H1 (cell line): ENCODE measurements at regions not wholly inside any gene's neighbourhood (a gene's known extent, or its start where the extent isn't known, plus 50 kb on each side); places are given as distances from the start of the nearest gene placed in this dataset.

Experiments used
- BCL11A ChIP-seq, 2 experiments: IDR thresholded peaks; one replicate each; pipeline ENCODE4 v1.6.1; 2011; ENCODE audit warnings: low read depth in 2 of 2, low read length in 2 of 2, mild to moderate bottlenecking in 2 of 2
- CBX8 ChIP-seq: fragments of 300-800, 300-1000 bp; sonication (generic); IDR thresholded peaks from 2 replicates; pipeline ENCODE4 v1.7.1; 2016; ENCODE audit warnings: low read depth, low read length, borderline replicate concordance
- JUN ChIP-seq: IDR thresholded peaks from 2 replicates; pipeline ENCODE4 v1.6.1; 2011; ENCODE audit warnings: low read depth, mild to moderate bottlenecking, improper control_type of control experiment, low read length

DNA sequence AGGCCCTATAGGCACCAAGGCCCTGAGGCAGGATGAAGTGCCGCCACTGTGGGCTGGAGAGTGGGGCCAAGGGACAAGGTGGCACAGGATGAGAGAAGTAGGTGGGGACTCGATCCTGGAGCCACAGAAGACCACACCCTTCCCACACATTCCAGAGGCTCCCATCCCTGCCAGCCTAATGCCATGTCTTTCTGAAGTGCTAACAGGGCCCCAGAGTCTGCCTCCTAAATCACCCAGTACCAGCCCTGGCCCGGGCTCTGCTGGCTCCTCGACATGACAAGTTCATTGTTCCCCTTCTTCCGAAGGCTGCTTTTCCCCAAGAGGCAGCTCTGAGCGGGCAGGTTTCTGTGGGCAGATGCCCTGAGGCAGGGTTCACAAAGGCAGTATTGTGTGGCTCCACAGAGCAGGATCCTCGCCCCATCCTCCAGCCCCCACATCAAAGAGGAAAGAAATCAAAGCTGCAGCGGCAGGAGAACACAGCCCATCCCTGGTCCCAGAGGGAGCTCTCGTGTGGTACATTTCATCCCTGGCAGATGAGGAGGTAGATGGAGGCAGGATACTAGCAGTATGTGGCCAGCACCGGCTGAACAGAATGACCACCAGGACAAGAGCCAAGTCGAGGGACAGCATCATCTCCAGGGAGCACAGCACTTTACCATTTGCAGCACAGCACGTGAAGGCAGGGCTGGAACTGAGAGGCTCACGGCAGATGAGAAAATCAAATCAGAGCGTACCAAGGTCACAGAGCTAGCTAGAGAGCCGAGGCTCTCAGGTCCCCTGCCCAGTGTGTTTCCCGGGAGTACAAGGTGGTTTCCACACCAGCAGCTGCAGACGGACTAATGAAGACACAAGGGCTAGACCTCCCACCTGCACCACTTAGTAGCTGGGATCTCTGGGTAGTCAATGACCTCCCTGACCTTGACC lies 64.8 kb downstream of the SYF2 start (continued):
- TF ChIP-seq JUN (no peak), BCL11A (IDR thresholded peaks at IDR 0.05; ENCODE audit: low read depth in 2 of 2, low read length in 2 of 2) (no peak), CBX8 (no peak)
